Neural cell (in vitro differentiated cells): ENCODE measurements at regions not wholly inside any gene's neighbourhood (a gene's known extent, or its start where the extent isn't known, plus 50 kb on each side); places are given as distances from the start of the nearest gene placed in this dataset.
A peak's percentile ranks its signal among the peaks of the same experiment; 100 is the strongest.

Experiments used
- CTCF ChIP-seq: fragments of 450-650 bp; IDR thresholded peaks from 2 replicates; pipeline ENCODE4 v1.5.1; 2014; ENCODE audit warnings: antibody characterized with exemption, mild to moderate bottlenecking, moderate library complexity; ENCODE audit not compliant: poor library complexity, severe bottlenecking
- EP300 ChIP-seq: fragments of 450-650 bp; conservative IDR thresholded peaks from 2 replicates; pipeline ENCODE4 v1.6.1; 2014; ENCODE audit warnings: antibody characterized with exemption, mild to moderate bottlenecking, moderate library complexity; ENCODE audit not compliant: poor library complexity, severe bottlenecking
- POLR2AphosphoS5 ChIP-seq: IDR thresholded peaks from 2 replicates; pipeline ENCODE4 v1.6.1; 2012

DNA sequence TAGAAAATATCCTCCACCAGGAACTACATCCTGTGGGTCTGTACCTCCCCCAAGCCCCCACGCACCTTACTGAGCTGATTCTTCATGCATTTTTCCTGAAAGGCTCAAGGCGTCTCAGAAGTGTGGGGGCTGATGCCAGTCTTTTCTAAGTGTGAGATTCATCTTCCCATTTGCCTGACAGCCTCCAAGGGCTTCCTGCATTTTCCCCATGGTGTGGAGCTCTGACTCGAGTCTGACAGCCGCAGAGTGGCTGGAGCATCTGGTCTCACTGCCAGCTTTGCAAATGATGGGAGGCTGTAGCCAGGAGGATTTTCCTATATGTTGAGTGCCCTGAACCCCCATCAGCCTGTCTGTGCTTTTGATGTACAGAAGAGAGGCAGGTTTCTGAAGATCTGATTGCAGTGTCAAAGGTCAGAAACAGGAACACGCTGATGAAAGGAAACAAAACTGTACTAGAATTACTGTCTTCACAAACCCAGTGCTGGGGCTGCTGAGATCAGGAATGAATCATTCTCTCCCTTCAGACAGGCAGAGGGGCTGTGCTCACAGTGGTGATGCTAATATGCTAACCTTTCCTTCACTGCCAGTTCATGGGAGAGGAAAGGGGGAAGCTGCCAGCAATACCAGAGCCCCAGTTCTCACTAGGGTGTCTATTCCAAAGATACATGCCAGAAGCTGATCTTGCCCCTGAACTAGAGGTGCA, 201.5 kb upstream of the C1orf174 start:
- TF ChIP-seq CTCF (peak; percentile 27), EP300 (peak; percentile 24), POLR2AphosphoS5 (no peak)
